NCI-H1105 (cell line): ENCODE measurements at regions not wholly inside any gene's neighbourhood (a gene's known extent, or its start where the extent isn't known, plus 50 kb on each side); places are given as distances from the start of the nearest gene placed in this dataset.
A peak's percentile ranks its signal among the peaks of the same experiment; 100 is the strongest.
"Not testable (repeated sequence)": the region's sequence is repeated elsewhere in the genome, so short reads cannot be mapped to it uniquely, and the experiment has no call there.

Experiments used
- DNase-seq: peaks from one replicate; lab custom pipeline; 2025; lab: John Stamatoyannopoulos, UW

DNA sequence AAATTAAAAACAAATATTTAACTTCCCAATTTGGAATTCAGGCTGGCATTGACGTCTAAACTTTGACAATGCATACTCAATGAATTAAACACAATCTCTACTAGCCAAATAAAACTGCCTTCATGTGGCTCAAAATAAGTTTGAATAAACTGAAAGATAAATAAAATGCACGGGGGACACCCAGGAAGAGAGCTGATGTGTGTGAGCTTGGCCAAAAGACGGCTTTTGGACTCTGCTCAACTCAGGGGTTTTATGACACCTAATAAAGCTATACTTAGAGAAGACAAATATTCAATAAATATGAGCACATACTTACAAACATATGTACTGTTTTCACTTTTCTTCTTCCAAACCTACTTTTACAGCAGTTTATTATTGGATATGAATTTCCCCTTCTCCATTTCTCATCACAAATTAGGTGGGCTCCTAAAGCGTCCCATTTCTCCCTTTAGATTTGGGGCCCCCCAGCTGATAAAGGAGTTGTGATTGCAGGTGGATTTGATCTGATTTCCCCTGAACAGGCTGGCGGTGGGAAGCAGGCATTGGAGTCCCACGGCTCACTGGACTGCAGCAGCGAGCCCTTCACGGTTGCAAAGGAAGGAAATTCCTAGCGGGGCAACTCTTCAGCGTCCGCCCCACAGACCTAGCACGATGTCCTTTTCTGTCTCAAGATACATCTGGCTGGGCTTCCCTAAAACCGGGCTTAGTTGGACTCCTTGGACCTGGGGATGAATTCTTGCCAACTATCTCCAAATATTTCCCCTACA lies 79.6 kb downstream of the INSIG1 start:
- no peak for DNase-seq

DNA sequence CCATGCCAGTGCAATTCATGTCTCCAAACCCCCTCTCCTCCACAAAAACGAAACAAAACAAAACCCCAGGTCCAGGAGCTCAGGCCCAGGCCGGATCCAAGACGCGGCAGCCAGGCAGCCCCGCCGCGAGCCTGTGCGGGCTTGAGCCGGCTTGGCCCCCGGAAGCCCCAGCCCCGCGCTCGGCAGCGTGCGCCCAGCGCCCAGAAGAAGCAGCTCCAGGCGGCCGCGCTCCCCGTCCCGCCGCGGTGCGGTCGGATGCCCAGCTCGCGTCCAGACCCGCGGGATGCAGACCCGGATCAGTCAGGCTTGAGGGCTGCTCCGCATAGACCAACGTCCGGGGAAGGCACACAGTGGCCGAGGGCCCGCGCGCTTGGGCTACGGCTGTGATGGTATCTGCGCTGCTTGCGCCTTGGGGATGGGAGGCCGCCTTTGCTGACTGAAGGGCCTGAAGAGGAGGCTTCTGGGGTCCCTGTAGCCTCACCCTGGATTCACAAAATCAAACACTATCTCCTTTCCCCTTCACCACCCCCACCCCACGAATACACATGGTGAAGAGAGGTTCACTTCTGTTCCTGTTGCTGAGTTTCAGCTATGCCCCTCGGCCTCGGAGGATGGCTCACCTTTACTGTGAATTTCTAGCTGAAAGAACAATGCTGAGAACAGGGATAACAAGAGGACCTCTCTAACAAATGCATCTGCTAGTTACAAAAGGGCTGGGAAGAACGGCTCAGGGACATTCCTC lies 79.9 kb upstream of the EN2 start:
- no peak for DNase-seq

DNA sequence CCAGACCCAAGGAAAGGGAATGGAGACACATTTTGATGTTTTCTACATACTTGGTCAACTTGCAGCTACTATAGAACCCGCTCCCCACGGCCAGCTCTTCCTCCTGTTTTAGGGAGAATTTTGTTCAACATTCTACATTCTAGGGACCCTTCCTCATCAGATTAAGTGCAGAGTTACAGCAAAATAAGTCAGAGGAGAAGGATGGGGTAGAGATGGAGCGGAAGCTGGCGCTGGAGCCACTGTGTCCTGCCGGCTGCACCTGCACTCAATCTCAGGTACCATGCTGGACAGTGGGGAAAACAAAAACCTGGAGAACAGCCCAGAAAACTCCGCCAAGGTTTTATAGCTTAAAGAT lies 79.4 kb upstream of the EN2 start:
- no peak for DNase-seq

DNA sequence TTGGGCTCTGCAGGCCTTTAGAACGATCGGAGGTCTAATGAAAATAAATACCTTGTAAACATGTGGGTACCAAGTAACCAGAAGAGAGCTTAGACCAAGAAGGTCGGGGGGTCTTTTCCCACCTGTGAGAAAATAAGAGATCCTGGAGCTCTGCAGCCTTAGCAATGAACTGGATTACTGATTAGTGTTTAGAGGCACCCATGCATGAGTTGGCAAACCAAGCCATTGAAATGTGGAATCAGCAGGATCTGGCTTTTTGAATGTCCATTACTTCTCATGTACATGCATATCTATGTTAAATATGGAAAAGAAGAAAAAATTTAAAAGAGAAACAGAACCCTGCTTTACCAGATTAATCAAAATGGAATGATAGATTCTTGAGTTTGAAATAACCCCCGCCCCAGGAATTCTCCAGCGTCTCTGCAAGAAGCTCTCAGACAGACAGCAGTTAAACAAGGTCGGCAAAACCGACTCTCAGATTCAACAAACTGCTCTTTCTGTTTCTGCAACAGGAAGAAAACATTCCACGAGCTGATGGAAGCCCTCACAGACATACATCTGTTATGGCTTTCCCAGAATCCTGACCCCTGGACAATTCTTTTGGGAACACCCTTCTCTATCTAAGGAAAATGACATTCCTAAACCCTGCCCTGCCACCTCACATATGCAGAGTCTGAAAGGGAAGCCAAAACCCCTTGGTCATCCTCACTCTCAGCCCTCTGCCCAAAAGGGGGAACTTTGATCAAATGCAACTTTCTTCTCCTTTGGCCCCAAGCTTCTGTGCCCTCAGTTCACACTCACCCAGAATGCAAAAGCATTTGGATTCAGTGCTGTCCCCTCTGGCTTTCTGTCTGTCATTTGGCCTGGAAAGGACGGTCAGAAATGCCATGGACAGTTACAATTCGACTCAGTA lies 78.7 kb upstream of the EN2 start:
- DNase-seq, result no peak

GRCh38 chr7:155380221-155380861 lies 77.6 kb upstream of the EN2 start:
- DNase-seq, result peak; percentile 67

DNA sequence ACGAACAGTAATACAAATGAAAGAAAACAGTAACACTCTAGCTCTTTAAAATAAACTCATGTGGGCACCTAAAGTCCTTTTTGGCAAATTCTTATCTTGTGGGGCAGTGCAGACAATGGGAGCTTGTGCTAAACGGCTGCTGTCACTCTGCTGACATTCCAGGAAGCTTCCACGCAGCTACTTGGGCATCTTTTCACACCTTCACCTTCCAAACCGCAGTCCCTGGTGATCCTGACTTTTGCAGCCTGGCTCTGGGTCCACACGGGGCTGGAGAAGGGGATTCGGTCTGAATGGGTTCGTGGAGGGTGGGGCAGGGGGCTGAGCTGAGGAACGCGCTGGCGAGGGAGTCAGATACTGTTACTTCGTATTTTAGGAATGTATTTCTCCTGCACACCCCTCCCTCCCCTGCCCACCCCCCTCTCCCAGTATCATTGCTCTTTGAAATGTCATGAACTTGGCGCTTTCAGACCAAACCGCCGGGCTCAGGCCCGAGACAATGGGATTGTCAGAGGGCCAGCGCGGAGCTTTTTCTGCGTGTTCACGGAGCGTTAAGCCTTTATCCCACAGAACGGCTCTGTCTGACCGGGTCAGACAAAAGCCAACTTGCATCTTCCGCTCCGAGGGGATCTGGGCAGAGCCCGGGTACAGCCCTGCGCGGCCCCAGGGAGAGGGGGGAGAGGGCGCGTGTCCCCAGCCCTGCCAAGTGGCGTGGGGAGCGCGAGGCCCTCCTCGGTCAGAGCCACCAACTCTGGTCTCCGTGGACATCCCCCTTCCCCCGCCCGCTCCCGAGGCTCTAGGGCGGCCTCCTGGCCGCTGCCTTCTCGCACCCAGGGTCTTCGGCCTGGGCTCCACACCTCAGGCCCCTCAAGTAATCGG lies 76.7 kb upstream of the EN2 start:
- DNase-seq, result no peak

DNA sequence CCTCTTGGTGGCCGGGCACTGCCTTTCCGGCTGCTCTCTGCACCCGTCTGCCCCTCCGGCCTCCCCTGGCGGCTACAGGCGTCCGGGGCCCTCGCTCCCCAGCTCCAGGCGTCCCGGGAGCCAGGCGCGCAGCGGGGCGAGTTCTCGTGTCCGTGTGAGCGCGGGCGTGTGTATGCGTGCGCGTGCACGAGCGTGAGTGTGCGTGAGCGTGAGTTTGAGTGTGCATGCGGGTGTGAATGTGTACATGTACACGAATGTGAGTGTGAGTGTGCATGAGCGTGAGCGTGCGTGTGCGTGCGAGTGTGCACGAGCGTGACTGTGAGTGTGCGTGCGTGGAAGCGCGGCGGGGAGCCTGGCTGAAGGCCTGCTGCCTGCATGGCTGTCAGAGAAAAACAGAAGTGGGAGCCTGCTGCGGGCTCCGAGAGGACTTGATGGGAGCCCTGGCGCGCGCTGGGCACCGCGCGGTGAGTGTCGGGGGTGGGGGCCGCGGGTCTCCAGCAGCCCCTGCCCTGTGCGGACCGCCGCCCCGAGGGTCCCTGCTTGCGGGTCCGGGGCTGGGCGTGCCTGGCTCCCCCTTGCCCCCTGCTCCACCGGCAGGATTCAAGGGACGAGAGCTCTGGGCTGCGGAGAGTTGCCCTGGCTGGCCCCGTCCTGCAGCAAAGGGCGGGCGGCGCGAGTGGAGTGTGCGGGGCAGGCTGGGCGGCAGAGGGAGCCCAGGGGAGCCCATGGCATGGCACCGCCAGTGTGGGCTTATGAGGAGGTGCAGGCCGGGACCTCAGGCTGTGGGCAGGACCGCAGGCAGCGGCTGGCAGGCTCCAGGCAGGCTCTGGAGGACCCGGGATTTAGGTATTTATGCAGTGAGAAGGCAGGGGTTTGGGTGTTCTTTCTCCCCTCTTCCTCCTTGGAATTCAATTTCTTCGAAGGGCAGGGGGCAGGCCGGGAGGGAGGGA lies 75.8 kb upstream of the EN2 start:
- no peak for DNase-seq

DNA sequence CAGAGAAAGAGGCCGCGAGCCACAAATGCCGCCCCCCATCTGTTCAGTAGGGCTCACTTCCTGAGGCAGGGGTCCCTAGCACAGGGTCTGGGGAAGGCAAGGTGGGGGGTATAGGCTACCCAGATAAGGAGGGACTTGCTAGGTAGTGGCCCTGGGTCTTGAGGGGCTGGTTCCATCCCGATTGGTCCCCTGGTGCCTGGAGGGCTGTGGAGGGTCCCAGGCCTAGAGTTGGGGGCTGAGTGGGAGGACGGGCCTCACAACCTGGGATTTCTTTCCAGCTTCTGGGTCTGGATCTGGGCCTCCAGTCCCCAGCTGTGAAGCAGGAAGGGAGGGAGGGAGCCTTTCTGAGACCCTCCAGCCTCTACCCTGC lies 75.1 kb upstream of the EN2 start:
- DNase-seq, result no peak

DNA sequence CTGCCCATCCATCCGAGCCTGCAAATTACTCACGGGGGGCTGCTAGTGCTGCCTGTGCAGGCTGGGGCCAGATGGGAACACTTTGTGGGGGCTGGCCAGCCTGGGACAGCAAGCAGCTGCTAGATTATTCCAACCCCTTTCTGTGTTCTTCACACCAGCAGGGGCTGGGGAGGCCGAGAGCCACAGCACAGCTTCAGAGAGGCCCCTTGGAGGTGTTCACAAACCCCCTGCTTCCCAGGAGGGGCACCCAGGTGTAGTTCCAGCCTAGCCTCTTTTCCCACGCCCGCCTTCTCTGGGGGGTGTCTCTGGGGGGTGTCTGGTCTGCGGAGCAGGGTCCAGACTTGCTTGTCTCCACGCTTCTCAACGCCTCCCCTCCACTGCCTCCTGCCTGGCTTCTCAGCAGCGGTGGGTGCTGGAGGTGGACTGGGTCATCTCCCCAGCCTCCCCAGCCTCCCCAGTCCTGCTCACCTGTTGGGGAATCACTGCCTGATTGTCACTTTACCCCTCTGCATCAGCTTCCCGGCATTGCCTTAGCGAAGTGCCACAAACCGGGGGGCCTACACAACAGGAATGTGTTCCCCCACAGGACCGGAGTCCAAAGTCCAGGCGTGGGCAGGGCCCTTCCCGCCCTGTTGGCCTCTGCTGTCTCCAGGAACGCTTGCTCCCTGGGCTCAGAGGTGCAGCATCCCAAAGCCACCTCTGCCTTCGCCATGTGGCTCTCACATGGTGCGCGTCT lies 74.0 kb upstream of the EN2 start:
- no peak for DNase-seq

DNA sequence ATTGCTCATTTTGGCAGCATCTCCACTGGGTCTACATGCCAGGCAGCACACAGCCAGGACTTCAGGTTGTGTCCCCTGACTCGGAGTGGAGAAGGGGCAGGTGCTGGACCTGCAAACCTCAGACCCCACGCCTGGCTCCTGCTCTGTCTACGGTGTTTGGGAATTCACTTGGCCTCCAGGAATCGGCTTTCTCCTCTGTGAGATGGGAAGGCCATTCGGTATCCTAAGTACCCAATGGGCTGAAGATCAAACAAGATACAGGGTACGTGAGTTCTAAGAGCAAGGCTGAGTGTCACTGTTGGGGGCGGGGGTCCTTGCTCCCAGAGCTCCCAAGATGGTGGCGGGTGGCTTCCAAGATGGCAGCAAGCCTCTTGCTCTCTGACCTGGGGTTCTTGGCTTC lies 73.2 kb upstream of the EN2 start:
- no peak for DNase-seq

DNA sequence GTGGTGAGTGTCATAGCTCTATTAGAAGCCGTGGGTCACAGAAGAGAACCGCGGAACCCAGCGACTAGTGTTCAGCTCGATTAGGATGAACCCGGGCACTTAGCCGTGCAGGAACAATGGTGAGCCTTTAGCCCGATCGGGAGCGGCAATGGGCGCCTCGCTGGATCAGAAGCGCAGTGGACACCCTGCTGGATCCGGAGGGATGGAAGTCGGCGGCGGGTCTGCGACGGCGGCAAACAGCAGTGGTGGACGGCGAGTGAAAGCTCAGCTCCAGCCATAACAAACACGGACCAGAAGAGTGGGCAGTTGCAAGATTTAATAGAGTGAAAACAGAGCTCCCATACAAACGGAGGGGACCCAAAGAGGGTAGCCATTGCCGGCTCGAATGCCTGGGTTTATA lies 72.7 kb upstream of the EN2 start:
- DNase-seq, result not testable (repeated sequence)

DNA sequence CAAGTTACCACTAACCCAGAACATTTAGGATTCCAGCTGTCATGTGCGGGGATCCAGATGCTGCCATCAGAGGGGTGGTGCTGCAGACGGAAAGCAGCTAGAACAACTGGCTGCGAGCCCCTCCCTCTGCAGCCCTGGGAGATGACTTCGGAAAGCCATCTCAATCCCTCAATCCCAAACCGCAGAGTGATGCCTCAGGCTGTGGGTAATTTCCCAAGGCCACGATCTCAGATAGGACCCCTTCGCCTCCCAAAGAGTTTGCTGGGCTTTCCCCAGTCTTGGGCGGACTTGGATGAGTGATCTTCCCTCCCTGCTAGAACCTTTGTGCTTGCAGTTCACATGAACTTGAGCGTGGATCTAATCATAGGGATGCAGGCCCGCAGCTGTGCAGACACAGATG lies 71.3 kb upstream of the EN2 start:
- DNase-seq, result no peak

- no peak for DNase-seq
Measured at GRCh38 chr7:155387066-155387620, 70.8 kb upstream of the EN2 start.

GRCh38 chr7:155388561-155388960 lies 69.4 kb upstream of the EN2 start:
- DNase-seq, result no peak

DNA sequence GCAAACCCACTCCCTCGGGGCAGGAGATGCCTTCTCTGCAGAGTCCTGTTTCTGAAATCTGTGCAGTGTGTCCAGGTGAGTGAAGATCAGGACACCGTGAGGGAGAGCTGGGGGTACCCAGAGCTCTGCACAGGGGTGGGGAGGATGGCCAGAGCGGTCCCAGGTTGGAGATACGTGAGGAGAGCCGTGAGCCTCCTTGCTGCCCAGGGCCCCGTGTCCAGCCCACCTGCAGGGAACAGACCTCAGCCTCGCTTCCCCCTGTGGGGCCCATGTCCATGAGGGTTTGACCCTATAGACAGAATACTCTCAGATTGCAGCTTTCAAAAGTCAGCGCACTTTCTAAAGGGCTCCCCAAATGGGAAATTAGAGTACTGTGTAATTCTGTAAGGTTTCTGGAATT lies 66.5 kb upstream of the EN2 start:
- DNase-seq, result no peak

- DNase-seq, result no peak
Measured at GRCh38 chr7:155392726-155393570, 65.0 kb upstream of the EN2 start.

GRCh38 chr7:155394413-155394812 lies 63.5 kb upstream of the EN2 start:
- no peak for DNase-seq

DNA sequence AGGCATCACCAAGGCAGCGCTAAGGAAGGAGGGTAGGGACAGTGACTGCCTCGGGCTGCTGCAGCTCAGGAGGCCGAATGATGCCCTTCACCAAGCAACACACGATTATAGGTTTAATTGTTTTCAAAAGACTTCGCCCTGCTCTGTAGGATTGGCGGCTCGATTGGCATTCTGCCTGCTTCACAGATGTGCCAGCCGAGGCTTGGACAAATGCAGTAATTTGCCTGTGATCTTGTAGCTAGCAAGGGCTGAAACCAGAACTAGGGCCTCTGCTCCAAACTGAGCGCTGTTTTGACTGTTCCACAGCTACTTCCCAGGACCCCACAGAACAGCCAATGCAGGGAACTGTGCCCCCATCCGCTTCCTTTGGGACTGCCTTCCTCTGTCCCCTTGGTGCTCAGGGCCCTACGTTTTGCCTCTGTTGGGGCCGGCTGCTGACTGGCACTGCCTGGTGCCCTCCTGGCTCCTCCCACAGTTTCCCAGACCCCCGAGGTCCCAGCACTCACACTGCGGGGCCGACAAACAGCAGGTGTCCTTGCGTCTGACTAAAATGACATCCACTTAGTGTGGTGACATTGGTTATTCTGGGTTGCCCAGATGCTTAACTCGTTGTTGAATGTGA lies 62.6 kb upstream of the EN2 start:
- DNase-seq, result peak; percentile 71
